ENCODE measurements at regions not wholly inside any gene's neighbourhood (a gene's known extent, or its start where the extent isn't known, plus 50 kb on each side); places are given as distances from the start of the nearest gene placed in this dataset.

DNA sequence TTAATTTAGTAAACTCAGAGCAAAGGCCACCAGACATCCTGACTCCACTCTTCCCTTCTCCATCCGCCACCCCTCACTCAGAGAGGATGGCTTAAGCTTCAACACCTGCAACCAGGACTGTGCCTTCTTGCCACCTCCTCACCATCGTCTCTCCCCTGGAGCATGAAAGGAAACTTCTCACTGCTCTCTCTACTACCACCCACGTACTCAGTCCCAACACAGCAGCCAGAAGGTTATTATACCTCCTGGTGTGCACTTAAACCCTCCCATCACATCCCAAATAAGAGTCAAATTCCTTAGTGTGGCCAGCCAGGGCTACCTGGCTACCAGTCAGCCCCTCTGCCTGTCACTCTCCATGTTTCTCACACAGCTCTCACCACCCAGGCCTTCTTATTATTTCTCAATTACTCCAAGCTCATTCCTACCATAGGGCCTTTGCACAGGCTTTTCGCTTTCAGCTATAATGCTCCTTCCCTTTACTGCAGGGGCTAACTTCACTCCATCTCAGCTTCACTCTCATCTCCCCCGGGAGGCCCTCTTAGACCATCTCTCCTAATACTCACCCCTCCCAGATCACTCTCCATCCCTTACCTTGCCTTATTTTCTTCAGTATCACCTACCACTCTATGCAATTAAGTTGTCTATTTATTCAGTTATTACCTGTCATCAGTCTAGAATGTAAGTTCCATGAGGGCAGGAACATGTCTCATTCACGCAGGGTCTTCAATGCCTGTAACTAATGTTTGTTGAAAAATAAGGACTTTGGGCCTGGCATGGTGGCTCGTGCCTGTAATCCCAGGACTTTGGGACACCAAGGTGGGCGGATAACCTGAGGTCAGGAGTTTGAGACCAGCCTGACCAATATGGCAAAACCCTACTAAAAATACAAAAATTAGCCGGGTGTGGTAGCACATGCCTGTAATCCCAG is 137.5 kb downstream of the TOMM20 start:
- TF ChIP-seq SPI1 (IDR thresholded peaks at IDR 0.05; ENCODE audit: low read depth, low read length) = no peak
- no peak for TF ChIP-seq POLR2AphosphoS5 (IDR thresholded peaks at IDR 0.05; ENCODE audit: low read depth, low read length)
- TF ChIP-seq POU2F2 (IDR thresholded peaks at IDR 0.05; ENCODE audit: low read depth, low read length) = no peak
- no peak for TF ChIP-seq POLR2A (IDR thresholded peaks at IDR 0.05; ENCODE audit: low read depth, low read length)
- DNase-seq (ENCODE audit: insufficient read length, low spot score) = no peak
- FAIRE-seq = peak; percentile 20

GRCh38 chr1:234990328-234990675 is 138.3 kb downstream of the TOMM20 start:
- FAIRE-seq = no peak
- TF ChIP-seq TAF1 (IDR thresholded peaks at IDR 0.05; ENCODE audit: low read depth, low read length) = no peak
- TF ChIP-seq POLR2A (IDR thresholded peaks at IDR 0.05; ENCODE audit: low read depth, low read length) = no peak
- no peak for TF ChIP-seq POU2F2 (IDR thresholded peaks at IDR 0.05; ENCODE audit: low read depth, low read length)
- no peak for TF ChIP-seq PAX5 (IDR thresholded peaks at IDR 0.05; ENCODE audit: insufficient read depth, low read length, severe bottlenecking)
- no peak for TF ChIP-seq POLR2AphosphoS5 (IDR thresholded peaks at IDR 0.05; ENCODE audit: low read depth, low read length)
- no peak for TF ChIP-seq SPI1 (IDR thresholded peaks at IDR 0.05; ENCODE audit: low read depth, low read length)

DNA sequence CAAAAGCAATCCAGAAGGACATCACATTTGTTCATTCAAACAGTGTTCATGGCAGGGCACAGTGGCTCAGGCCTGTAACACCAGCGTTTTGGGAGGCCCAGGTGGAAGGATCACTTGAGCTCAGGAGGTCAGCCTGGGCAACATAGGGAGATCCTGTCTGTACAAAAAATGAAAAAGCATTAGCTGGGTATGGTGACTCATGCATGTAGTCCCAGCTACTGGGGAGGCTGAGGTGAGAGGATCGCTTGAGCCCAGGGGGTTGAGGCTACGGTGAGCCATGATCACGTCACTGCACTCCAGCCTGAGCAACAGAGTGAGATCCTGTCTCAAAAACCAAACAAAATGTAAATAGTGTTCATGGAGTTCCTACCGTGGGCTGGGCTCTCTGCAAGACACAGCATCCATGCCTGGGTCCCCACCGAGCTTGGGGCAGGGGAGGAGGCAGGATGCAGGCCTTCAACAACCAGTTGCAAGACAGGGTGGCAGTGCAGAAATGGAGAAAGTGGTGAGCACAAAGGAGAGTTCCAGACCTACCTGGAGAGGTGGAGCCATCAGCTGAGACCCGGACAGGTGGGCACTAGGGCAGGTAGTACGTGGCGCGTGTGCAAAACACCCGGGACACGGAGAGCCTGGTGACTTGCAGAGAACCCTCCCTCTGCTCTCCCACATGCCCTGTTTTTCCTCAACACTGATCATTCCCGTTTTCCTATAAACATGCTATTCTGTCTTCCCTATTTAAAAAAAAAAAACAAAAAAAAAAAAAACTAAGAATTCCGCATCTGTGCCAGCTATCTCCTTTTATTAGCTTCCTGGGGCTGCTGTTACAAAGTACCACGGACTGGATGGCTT is 138.9 kb downstream of the TOMM20 start:
- DNase-seq (ENCODE audit: insufficient read length, low spot score) (no peak), FAIRE-seq (no peak)
- TF ChIP-seq SPI1 (IDR thresholded peaks at IDR 0.05; ENCODE audit: low read depth, low read length) (no peak), POU2F2 (IDR thresholded peaks at IDR 0.05; ENCODE audit: low read depth, low read length) (no peak), POLR2A (IDR thresholded peaks at IDR 0.05; ENCODE audit: low read depth, low read length) (no peak), PAX5 (IDR thresholded peaks at IDR 0.05; ENCODE audit: insufficient read depth, low read length, severe bottlenecking) (no peak), TAF1 (IDR thresholded peaks at IDR 0.05; ENCODE audit: low read depth, low read length) (no peak)

More at GRCh38 chr1:234990328-234990675, 138.3 kb downstream of the TOMM20 start:
- no peak for DNase-seq (ENCODE audit: insufficient read length, low spot score)

GRCh38 chr1:234989019-234989418 is 139.6 kb downstream of the TOMM20 start:
- DNase-seq (ENCODE audit: insufficient read length, low spot score) (no peak), FAIRE-seq (no peak)
- TF ChIP-seq PAX5 (IDR thresholded peaks at IDR 0.05; ENCODE audit: insufficient read depth, low read length, severe bottlenecking) = no peak
- 0 out of 2 replicates have a peak, but pooled peaks have one; percentile 17 for TF ChIP-seq SPI1 (IDR thresholded peaks at IDR 0.05; ENCODE audit: low read depth, low read length)
- no peak for TF ChIP-seq TAF1 (IDR thresholded peaks at IDR 0.05; ENCODE audit: low read depth, low read length)
- no peak for TF ChIP-seq POLR2A (IDR thresholded peaks at IDR 0.05; ENCODE audit: low read depth, low read length)
- no peak for TF ChIP-seq POU2F2 (IDR thresholded peaks at IDR 0.05; ENCODE audit: low read depth, low read length)
- no peak for TF ChIP-seq POLR2AphosphoS5 (IDR thresholded peaks at IDR 0.05; ENCODE audit: low read depth, low read length)

GRCh38 chr1:234988536-234988935 is 140.1 kb downstream of the TOMM20 start:
- no peak for DNase-seq (ENCODE audit: insufficient read length, low spot score)
- no peak for TF ChIP-seq POU2F2 (IDR thresholded peaks at IDR 0.05; ENCODE audit: low read depth, low read length)
- TF ChIP-seq TAF1 (IDR thresholded peaks at IDR 0.05; ENCODE audit: low read depth, low read length) = no peak
- no peak for TF ChIP-seq PAX5 (IDR thresholded peaks at IDR 0.05; ENCODE audit: insufficient read depth, low read length, severe bottlenecking)
- TF ChIP-seq POLR2AphosphoS5 (IDR thresholded peaks at IDR 0.05; ENCODE audit: low read depth, low read length) = no peak
- TF ChIP-seq POLR2A (IDR thresholded peaks at IDR 0.05; ENCODE audit: low read depth, low read length) = no peak
- TF ChIP-seq SPI1 (IDR thresholded peaks at IDR 0.05; ENCODE audit: low read depth, low read length) = no peak
- FAIRE-seq = no peak

DNA sequence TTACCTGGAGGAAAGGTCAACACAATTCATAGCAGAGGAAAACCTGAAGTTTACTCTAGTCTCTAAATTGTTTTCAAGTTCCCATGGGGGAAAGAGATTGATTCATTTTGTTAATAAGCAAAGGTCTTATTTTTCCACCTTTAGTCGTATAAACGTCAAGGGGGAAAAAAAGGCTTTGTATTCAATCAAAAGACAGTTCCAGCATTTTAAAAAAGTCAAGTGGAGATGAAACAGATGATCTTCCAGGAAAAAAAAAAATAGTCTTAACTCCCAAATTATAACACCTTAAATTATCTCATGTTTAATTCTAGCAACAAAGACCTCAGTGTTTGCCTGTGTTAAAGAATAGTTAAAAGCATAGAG is 140.5 kb downstream of the TOMM20 start:
- TF ChIP-seq POLR2AphosphoS5 (IDR thresholded peaks at IDR 0.05; ENCODE audit: low read depth, low read length) (no peak), POLR2A (IDR thresholded peaks at IDR 0.05; ENCODE audit: low read depth, low read length) (0 out of 2 replicates have a peak, but pooled peaks have one; percentile 4)
- DNase-seq (ENCODE audit: insufficient read length, low spot score) (no peak), FAIRE-seq (no peak)

DNA sequence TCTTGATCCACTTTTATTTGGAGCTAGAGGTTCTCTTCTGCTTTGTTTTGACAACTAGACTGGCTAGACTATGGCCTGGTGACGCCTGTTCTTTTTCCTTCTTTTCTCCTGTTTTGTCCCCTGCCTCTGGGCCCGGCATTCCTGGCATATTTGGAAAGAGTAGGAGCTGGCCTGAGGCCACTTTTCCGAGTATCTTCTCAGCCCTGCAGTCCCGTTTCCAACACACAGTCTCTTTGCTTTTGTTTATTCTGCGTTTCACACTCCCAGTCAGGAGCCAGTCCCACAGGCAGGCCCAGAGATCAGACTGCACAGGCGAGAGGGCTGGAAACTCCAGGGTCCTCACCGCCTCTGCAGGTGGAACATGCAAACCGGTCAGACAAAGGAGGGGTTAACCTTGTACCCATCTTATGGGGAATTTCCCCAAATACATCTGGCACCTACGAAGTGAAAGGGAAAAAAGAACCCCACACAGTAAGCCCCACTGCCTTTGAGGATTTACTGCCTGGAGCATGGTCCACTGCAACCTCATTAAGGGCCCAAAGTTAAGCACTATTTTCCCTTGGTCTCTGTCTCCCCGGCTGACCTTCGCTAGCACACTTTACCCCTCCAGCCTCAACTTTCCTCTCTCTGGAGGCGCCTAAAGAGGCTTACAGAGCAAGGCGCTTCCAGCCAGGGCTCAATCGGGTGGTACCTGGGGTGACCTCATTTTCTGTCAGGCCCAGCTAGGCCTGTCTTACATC is 141.1 kb downstream of the TOMM20 start:
- TF ChIP-seq PAX5 (IDR thresholded peaks at IDR 0.05; ENCODE audit: insufficient read depth, low read length, severe bottlenecking) = no peak
- TF ChIP-seq POLR2AphosphoS5 (IDR thresholded peaks at IDR 0.05; ENCODE audit: low read depth, low read length) = no peak
- 0 out of 2 replicates have a peak, but pooled peaks have one; percentile 10 for TF ChIP-seq POU2F2 (IDR thresholded peaks at IDR 0.05; ENCODE audit: low read depth, low read length)
- no peak for TF ChIP-seq POLR2A (IDR thresholded peaks at IDR 0.05; ENCODE audit: low read depth, low read length)
- no peak; the same call in 1 of the 2 replicates for TF ChIP-seq TAF1 (IDR thresholded peaks at IDR 0.05; ENCODE audit: low read depth, low read length)
- TF ChIP-seq SPI1 (IDR thresholded peaks at IDR 0.05; ENCODE audit: low read depth, low read length) = no peak
- DNase-seq (ENCODE audit: insufficient read length, low spot score) = no peak
- FAIRE-seq = peak; percentile 62

- TF ChIP-seq TAF1 (IDR thresholded peaks at IDR 0.05; ENCODE audit: low read depth, low read length) (no peak), SPI1 (IDR thresholded peaks at IDR 0.05; ENCODE audit: low read depth, low read length) (peak; percentile 86)
- no peak for FAIRE-seq
- no peak for DNase-seq (ENCODE audit: insufficient read length, low spot score)
Measured at GRCh38 chr1:234986750-234987414, 141.8 kb downstream of the TOMM20 start.
